GM19043 (cell line): ENCODE measurements at regions not wholly inside any gene's neighbourhood (a gene's known extent, or its start where the extent isn't known, plus 50 kb on each side); places are given as distances from the start of the nearest gene placed in this dataset.

ENCODE experiments used
- ATAC-seq: cut with Tn5 transposase; IDR thresholded peaks from one replicate; pipeline ENCODE4 v1.9.1; 2021; ENCODE audit warnings: low read depth; ENCODE audit not compliant: unreplicated experiment

GRCh38 chr5:68891718-68892117 lies 202.1 kb upstream of the SLC30A5 start:
- no peak for ATAC-seq

GRCh38 chr5:68894673-68895072 lies 199.1 kb upstream of the SLC30A5 start:
- no peak for ATAC-seq

GRCh38 chr5:68898951-68899471 lies 194.8 kb upstream of the SLC30A5 start:
- ATAC-seq, result no peak

- no peak for ATAC-seq
These were observed 181.7 kb upstream of the SLC30A5 start for GRCh38 chr5:68911840-68912690.

GRCh38 chr5:68915079-68915478 lies 178.7 kb upstream of the SLC30A5 start:
- ATAC-seq, result no peak

GRCh38 chr5:68918306-68918705 lies 175.5 kb upstream of the SLC30A5 start:
- no peak for ATAC-seq

GRCh38 chr5:68919988-68920490 lies 173.8 kb upstream of the SLC30A5 start:
- no peak for ATAC-seq

- ATAC-seq, result no peak
These were observed 172.9 kb upstream of the SLC30A5 start for GRCh38 chr5:68920888-68921287.

GRCh38 chr5:68922172-68922987 lies 171.4 kb upstream of the SLC30A5 start:
- ATAC-seq, result no peak

- ATAC-seq, result no peak
These were observed 169.2 kb upstream of the SLC30A5 start for GRCh38 chr5:68924481-68925145.

GRCh38 chr5:68928617-68929302 lies 165.1 kb upstream of the SLC30A5 start:
- ATAC-seq, result no peak

- ATAC-seq, result no peak
These were observed 163.7 kb upstream of the SLC30A5 start for GRCh38 chr5:68930139-68930538.

- ATAC-seq, result no peak
These were observed 160.9 kb upstream of the SLC30A5 start for GRCh38 chr5:68932830-68933434.

- no peak for ATAC-seq
These were observed 151.6 kb upstream of the SLC30A5 start for GRCh38 chr5:68942169-68942568.

- no peak for ATAC-seq
These were observed 147.1 kb upstream of the SLC30A5 start for GRCh38 chr5:68946728-68947127.

GRCh38 chr5:68947986-68948385 lies 145.8 kb upstream of the SLC30A5 start:
- no peak for ATAC-seq

GRCh38 chr5:68949256-68949655 lies 144.6 kb upstream of the SLC30A5 start:
- ATAC-seq, result no peak

- ATAC-seq, result no peak
These were observed 144.1 kb upstream of the SLC30A5 start for GRCh38 chr5:68949711-68950110.

- no peak for ATAC-seq
These were observed 143.7 kb upstream of the SLC30A5 start for GRCh38 chr5:68950125-68950524.

GRCh38 chr5:68950930-68951329 lies 142.9 kb upstream of the SLC30A5 start:
- ATAC-seq, result no peak
